IPS-NIHi11 (cell line): ENCODE measurements at regions not wholly inside any gene's neighbourhood (a gene's known extent, or its start where the extent isn't known, plus 50 kb on each side); places are given as distances from the start of the nearest gene placed in this dataset.

ENCODE experiments used
- DNase-seq: peaks from one replicate; pipeline ENCODE4 v3.0.0; 2012; ENCODE audit warnings: mixed read lengths, low spot score

DNA sequence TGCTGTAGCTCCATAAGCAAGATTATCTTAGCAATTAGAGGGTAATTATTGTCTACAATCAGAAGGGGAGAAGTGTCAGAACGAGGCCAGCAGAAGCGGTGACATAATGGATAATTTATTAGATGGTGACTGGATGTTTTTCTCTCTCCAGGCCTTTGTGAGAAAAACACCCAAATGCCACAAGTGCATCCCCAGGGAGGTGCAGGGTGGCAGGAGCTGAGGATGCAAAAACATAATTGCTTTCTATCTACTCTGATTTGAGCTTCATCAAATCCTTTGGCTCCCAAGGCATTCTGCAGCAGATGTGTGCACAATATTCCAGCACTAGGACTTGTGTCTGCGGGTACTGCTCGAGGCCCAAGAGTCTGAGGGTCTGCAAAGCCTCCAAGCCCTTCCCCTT is 220.1 kb upstream of the SERP2 start:
- no peak for DNase-seq

DNA sequence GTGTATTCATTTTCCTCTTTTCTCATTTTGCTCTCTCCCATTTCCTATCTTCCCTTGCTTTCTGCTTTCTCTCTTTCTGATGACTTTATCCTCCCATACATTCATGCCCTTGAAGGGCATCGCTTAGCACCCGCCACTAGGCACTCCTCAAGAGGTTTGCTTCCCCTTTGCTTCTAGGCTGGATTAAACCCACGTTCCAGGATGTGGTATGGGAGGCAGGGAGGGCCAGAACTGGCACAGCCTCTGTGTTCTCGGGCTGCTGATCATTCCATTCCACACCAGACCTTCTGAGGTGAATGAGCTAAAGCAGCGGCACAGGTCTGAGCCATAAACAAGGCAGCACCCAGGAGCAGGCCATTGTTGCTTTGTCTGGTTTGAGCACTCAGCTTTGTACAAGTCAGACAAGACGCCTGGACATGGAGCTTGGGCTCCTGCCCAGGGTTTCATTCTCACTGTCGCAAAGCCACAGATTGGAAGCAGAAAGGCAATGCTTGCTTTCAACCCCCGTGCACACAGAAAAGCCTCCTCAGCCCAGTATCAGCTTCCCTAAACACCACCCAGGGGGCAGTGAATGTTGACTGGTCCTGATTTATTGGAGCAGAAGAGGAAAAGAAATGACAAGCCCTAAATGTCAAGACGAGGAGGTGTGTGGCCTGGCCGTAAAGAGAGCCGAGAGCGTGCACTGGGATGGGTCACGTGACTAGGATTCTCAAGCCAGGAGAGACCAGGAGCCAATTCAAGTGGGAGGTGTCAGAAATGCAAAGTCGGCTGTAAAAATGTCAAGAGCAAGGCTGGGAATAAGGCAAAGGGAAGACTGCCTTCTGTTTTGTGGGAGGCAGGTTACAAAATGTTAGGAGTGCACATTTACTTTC is 218.0 kb upstream of the SERP2 start:
- DNase-seq: peak; percentile 53

DNA sequence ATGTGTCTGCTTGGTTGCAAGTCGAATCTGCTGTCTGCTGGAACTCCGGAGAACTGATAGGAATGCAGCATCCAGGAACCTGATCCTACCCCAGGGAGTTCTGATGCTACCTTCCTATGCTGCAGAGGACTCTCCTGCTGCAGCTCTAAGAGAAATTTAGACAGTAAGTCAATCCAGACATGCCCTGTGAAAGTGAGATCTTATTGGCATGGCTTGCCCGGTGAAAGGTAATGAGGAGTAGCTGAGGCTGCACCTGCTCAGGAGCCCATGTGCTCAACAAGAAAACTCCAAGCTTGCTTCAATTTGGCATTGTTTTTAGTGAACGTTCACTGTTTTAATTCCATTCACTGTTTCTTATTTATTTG is 217.3 kb upstream of the SERP2 start:
- DNase-seq: no peak

DNA sequence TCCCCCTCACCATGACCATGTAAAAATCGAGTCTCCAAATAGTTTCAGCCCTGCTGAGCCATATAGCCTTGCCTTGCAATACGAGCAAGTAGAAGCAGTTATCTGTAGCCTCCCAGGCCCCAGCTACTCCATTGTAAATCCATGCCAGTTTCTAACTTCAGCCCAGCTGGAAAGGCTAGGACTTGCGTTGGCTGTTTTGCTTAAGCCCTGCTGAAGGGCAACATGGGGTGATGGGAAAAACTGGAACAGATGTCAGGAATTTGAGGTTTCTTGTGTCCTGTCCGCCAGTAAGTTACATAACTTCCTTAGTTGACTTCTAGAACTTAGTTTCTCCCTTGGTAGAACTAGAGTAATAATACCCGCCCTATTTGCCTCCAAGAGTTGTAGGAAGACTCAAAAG is 216.0 kb upstream of the SERP2 start:
- DNase-seq: no peak

DNA sequence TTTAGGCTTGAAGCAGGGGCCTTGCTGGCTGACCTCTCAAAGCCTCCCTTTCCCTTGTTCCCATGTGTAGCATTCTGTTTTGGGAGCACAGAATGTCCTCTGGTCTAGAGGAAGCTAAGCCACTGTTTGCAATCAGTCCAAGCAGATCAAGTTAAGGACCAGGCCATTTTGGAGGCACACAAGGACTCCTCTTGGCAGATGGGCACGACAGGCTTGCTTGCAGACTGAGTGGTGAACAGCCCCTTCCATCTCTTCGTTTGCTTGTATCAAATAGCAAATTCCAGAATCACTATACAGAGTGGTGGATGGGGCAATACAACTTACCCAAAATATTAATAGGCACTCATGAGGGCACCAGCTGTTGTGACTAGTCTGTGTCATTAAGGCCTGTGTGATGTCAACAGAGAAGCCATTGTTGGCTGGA is 215.5 kb upstream of the SERP2 start:
- no peak for DNase-seq

DNA sequence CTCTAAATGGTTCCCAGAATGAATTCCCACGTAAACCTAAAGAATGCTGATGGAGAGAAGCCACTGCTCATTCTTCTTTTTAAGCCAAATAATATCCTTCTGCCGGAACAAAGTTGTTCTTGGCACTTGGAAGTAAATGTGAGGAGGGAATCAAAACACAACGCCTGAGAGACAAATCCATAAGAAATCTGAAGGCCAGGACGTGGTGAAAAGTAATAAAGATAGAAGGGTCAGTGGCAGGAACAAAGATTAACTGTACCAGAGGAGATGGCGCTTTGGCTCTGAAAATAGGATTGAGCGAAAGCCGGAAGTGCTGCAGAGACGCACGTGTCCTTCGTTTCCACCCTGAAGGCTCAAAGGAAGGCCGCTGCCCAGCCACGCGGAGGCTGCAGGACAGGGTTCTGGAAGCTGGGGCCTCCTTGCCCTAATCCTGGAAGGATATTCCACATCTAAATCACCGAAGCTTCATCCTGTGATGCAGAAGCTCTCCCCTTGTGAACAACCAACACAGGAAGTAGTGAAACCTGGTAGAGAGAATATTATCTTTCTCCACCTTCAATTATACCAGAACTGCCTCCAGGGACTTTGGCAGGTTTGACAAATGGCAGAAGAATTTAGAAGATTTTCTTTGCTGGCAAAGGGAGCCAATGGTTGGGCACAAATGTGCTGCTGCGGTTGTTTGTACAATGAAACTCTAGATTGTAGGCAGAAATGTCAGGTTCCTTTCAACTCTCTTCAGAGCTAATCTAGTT is 214.6 kb upstream of the SERP2 start:
- DNase-seq: no peak

DNA sequence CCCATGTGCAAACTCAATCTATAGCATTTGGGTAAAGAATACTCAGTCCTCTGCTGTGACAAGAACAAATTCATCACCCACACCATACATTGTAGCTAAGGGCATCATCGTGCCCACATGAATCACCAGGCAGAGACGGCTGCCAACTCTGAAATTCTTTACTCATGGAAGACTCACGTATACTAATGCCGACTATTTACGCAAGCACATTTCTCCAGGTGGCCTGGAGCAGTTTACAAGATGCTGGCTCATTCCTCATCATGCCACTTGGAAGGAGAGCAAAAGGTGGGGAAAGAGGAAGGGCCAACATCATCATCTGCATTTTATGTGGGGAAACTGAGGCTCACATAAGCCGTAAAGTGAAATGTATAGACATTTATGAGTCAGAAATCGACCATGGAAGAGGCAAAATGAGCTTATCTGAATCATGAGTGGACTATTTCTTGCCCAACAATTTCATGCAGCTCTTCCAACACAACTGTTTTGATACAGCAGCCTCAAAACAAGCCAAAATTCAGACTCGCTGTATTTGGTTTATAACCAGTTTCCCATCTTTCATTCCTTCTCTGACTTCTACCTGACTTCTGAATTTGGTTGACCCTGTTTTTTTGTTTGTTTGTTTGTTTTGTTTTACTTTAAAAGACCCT is 213.9 kb upstream of the SERP2 start:
- no peak for DNase-seq

DNA sequence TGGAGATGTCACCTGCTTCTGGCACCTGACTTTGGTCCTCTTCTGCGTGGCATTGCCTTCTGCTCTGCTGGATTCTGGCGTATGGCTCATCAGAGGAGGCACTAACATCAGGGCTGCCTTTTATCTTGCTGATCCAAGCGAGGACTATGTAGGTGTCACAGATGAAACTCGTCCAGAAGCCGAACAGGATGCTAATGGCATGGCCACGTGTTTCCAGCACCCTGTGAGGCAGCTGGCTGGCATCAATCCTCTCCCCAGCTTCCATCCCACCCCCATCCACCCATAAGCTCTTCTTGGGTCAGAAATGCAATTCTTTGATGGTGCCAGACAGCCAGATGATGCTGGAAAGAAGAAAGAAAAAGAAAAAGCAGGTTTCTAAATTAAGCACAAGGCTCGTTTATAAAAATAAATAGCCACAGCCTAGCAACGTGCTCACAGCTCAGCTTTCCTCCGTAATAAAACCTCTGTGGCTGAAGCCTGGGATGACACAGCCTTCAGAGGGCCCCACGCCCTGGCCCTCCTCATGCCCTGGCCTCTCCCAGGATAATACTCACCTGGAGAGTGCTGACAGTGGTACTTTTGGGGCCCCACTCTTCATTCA is 212.9 kb upstream of the SERP2 start:
- no peak for DNase-seq

DNA sequence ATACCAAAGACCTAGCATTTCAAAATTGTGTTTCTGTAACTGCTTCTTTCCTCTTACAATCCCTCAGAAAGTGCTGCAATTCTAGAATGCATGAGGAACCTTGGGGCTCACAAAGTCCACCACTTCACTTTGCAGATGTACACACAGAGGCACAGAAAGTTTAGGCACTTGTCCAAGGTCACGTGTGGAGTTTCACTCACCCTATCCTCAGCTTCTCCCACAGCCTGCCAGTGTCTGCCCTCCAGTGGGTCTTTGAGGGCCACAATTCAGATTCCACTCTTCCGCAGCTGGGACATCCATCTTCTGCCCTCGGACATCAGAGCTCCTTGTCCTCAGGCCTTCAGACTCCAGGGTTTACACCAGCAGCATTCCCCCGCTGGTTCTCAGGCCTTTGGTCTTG is 210.5 kb upstream of the SERP2 start:
- no peak for DNase-seq

DNA sequence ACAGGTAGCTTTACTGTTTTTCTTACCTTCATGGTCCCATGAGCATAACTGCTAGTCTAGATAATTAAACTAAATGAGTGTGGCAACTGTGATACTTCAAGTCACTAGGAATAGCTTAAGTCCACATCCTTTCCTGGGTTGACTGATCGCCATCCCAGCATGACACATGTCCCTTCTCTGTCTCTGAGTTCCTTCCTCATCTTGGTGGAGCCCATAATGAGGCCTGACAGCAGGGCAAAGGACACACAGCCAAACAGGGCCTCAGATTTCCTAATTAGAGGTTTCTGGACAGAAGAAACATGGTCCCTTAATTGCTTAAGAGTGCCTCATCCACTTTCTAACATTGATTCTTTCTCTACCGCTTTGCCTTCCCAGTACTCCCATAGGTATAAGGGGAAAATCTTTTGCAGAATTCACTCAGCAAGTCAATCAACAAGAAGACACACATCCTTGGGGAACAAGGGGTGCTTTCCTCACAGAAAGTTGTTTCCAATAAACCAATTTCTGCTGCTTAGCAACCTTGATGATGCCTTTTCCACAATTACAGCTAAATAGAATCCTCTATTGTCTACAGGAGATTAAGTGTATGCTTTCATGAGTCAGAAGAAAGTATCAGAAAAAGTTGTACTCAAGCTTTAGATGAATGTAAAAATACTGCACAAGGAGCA is 208.3 kb upstream of the SERP2 start:
- no peak for DNase-seq

DNA sequence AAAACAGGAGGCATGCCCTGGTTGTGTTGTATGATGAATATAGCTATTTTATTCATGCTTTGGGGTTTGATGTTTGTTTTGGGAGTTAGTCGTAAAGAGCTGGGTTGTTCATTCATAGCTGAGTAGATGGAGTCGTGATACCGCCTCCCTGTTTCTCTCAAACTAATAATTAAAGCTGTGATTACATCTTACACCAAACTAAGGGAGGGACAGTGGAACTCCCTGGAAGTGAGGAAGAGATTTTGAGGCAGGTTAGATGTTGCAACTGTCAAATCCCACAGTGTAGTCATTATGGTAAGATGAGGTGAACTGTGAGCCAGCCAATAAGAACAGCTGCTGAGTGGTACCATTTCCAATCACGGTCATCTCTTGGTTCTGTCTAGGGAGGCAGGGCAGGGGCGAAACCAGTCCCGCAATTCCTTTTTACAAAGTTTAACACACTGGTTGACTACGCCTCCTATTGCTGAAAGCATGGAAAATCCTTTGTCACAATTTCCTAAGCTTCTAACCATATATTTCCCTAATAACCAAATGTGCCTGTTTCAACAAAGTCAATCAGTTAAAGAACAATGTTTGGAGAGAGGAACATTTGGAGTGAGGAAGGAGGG is 207.6 kb upstream of the SERP2 start:
- no peak for DNase-seq

DNA sequence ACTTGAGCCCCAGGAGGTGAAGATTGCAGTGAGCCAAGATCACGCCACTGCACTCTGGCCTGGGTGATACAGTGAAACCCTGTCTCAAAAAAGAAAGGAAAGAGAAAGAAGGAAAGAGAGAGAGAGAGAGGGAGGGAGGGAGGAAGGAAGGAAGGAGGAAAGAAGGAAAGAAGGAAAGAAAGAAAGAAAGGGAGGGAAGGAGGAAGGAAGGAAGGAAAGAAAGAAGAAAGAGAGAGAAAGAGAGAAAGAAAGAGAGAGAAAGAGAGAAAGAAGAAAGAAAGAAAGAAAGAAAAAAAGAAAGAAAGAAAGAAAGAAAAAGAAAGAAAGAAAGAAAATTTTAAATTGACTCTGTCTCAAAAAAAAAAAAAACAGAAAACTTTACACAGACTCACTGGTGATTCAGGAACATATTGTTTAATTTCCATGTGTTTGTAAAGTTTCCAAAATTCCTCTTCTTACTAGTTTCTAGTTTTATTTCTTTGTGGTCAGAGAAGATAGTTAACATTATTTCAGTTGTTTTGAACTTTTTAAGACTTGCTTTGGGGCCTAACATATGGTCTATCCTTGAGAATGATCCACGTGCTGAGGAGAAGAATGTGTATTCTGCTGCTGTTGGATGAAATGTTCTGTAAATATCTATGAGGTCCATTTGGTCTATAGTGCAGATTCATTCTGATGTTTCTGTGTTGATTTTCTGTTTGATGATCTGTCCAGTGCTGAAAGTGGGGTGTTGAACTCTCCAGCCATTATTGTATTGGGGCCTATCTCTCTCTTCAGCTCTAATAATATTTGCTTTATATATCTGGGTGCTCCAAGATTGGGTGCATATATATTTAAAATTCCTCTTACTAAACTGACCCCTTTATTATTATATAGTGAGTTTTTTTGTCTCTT is 204.4 kb upstream of the SERP2 start:
- DNase-seq: no peak

DNA sequence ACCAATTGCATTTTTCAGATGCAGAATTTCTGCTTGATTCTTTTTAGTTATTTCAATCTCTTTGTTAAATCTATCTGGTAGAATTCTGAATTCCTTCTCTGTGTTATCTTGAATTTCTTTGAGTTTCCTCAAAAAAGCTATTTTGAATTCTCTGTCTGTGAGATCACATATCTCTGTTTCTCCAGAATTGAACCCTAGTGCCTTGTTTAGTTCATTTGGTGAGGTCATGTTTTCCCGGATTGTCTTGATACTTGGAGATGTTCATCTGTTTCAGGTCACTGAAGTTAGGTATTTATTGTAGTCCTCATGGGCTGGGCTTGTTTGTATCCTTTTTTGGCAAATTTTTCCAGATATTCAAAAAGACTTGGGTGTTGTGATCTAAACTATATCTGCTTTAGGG is 202.9 kb upstream of the SERP2 start:
- no peak for DNase-seq

DNA sequence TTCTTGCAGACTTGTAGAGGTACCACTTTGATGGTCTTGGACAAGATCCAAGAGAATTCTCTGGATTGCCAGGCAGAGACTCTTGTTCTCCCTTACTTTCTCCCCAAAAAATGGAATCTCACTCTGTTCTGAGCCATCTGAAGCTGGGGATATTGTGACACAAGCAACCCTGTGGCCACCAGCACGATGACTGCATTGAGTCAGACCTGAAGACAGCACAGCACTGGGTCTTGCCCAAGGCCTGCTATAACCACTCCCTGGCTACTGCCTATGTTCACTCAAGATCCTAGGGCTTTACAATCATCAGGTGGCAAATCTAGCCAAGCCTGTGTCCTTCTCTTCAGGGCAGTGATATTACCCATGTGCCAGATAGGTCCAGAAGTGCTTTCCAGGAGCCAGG is 202.5 kb upstream of the SERP2 start:
- DNase-seq: no peak

DNA sequence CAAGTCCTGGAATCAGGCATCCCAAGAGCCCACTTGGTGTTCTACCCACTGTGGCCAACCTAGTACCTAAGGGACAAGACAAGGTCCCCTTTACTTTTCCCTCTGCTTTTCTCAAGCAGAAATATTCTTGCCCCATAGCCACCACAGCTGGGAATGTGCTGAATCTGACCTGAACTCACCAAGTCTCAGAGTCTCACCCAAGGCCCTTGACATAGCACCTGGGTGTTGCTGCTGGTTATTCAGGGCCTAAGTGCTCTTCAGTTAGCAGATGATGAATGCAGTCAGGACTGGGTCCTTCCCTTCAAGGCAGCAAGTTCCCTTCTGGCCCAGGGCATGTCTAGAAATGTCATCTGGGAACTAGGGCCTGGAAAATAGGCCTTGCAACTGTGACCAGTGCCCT is 201.8 kb upstream of the SERP2 start:
- DNase-seq: no peak

DNA sequence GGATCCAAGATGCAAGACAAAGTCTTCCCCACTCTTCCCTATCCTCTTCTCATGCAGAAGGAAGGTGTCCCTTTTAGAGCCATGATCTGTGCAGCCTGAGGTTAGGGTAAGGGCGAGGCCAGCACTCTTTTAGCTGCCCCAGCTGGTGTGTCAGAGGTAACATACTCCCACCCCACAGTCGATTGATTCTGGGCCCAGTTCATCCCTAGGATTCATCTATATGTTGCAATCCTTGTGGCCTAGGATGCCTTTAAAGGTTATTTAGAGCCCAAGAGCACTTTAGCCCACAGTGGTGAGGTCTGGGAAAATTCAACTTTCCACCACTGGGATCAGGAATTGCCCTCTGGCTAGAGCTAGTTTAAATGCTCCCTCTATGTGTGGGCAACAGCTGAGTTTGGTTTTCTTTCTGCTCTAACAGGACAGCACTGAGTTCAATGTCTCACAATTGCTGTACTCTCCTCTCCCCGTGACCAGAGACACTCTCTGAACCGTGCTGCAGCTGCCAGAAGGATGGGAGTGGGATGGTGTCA is 201.3 kb upstream of the SERP2 start:
- DNase-seq: no peak

DNA sequence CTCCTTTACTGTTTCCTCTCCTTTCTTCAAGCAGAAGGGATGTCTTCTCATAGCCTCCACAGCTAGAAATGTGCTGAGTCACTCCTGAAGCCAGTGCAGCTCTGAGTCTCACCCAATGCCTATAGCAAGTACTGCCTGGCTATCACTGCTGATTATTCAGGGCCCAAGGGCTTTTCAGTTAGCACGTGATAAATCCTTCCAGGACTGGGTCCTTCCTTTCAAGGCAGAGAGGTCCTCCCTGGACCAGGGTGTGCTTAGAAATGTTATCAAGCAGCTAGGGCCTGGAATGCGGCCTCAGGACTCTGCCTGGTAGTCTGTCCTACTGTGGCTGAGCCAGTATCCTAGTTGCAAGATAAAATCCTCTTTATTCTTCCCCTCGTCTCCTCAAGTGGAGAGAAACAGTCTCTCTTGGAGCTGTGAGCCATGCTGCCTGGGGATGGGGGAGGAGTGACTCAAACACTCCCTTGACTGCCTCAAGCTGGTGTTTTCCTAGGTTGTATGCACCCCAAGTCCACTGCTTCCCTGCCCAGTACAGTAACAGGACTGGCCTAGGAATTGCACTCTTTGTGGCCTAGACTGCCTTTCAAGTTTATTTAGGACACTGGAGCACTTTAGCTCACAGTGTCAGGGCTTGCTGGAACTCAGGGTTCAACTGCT is 198.7 kb upstream of the SERP2 start:
- DNase-seq: no peak

DNA sequence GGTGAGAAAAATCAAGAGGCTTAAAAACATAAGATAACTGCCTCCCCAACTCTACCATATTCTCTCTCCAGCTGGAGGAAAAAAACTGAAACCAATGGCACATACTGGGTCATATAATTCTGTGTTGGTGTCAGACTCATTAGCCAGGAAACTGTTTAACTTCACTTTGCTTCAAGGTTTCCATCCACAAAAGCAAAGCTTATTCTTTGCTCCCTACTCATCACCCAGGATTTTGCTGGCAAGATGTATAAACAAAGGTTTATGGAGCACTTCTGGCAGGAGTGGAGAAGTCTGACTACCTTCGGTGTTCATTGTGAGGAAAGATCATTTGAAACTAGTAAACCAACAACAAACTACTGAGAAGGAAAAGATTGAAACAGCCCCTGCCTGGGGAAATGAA is 197.5 kb upstream of the SERP2 start:
- DNase-seq: no peak

DNA sequence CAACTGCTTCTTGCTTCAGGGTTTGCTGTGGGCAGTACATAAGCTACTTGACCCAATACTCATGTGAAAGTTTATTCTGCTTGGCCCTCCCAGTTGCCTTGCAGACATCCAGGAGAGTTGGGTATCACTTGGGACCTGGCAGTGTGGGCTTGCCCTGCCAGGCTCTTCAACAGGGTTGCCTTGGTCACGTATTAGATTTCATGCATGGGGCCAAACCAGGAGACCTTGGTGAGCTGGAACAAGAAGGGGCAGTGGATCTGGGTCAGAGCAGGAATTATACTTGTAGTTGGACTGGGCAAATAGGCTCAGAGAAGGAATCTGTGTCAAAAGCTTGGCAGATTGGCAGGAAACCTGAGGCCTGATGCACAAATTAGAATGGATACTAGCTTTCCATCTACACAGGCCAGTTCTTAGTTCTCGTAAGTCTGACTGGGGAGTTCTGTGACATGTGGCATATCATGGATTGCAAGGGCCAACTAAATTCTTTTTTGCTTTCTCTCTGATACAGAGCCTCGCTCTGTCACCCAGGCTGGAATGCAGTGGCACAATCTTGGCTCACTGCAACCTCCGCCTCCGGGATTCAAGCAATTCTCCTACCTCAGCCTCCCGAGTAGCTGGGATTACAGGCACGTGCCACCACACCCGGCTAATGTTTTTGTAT is 192.6 kb upstream of the SERP2 start:
- no peak for DNase-seq
